Stimulated activated naive CD8-positive, alpha-beta T cell treated with anti-CD3 and anti-CD28 coated beads, Interleukin-15, Interleukin-2, amounts not matched to agents 100 ng/mL and 50 ng/mL, for 24 hours (primary cell): ENCODE measurements at regions not wholly inside any gene's neighbourhood (a gene's known extent, or its start where the extent isn't known, plus 50 kb on each side); places are given as distances from the start of the nearest gene placed in this dataset.

ENCODE experiments used
- H3K27ac Mint-ChIP-seq: one replicate; pipeline ENCODE4 v1.8.0; 2021; ENCODE audit warnings: mild to moderate bottlenecking, mixed read lengths
- H3K27me3 Mint-ChIP-seq: one replicate; pipeline ENCODE4 v1.8.0; 2021; ENCODE audit warnings: mixed read lengths
- H3K36me3 Mint-ChIP-seq: one replicate; pipeline ENCODE4 v1.8.0; 2021; ENCODE audit warnings: low read depth, mixed read lengths
- H3K4me1 Mint-ChIP-seq: one replicate; pipeline ENCODE4 v1.8.0; 2021; ENCODE audit warnings: low read depth, mixed read lengths
- H3K4me3 Mint-ChIP-seq: one replicate; pipeline ENCODE4 v1.8.0; 2021; ENCODE audit warnings: mild to moderate bottlenecking, mixed read lengths
- H3K9me3 Mint-ChIP-seq: one replicate; pipeline ENCODE4 v1.8.0; 2021; ENCODE audit warnings: mixed read lengths

DNA sequence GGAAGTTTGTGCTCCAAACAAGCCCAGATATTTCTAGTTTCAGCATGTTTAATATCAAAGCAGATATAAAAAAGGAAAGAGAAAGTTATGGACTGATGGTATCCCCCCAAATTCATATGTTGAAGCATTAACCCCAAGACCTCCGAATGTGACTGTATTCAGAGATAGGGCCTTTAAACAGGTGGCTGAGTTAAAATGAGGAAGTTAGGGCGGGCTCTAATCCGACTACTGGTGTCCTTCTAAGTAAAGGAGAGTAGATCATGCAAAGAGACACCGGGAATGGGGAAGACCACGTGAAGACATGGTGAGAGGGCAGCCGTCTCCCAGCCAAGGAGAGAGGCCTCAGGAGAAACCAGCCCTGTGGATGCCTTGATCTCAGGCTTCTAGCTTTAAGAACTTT is 324.1 kb upstream of the KIF2A start:
- Mint-ChIP-seq H3K27me3 (no peaks in the 10 kb centered on the region), H3K27ac (no peak overlapping the region), H3K4me1 (no peaks in the 10 kb centered on the region), H3K36me3 (no peaks in the 10 kb centered on the region), H3K4me3 (no peak overlapping the region), H3K9me3 (peaks cover 8% of the 10 kb centered on the region)

DNA sequence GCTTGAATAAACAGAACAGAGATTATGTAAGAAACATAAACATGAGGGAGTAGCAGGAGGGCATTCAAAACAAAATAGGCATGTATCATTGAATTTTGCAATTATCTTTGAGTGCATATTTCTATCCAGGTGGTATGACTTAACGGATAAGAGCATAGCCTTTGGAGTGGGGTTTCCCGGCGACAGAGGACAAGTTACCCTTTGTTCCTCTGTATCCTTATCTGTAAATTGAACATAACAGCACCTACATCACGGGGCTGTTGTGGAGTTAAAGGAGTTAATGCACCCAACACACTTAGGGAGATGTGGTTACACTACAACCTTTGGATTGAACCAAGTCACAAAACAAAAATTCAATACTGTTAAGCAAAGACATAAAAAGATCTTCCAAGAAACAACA is 314.6 kb upstream of the KIF2A start:
- Mint-ChIP-seq H3K4me1 (no peaks in the 10 kb centered on the region), H3K4me3 (no peak overlapping the region), H3K36me3 (no peaks in the 10 kb centered on the region), H3K9me3 (no peaks in the 10 kb centered on the region), H3K27ac (no peak overlapping the region), H3K27me3 (no peaks in the 10 kb centered on the region)

DNA sequence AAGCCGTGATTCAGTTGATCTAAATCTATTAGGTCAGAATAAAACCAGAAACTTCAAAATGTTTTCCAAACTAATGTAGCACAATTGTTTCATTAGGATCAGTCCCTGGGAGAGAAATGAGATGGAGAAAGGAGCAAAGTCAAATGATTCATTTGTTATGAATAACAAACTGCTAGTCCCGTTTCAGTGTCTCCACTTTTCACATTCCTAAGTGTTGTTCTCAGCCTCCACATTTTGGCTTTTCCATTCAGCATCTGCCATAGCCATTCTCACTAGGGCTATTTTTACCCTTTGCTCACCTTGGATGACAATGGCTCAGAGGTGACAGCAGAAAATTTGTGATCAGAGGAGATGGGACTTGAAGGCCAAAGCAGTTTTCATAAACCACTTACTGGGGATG is 314.1 kb upstream of the KIF2A start:
- no peaks in the 10 kb centered on the region for H3K36me3 Mint-ChIP-seq
- H3K4me3 Mint-ChIP-seq: no peak overlapping the region
- H3K9me3 Mint-ChIP-seq: no peaks in the 10 kb centered on the region
- H3K27me3 Mint-ChIP-seq: no peaks in the 10 kb centered on the region
- no peaks in the 10 kb centered on the region for H3K4me1 Mint-ChIP-seq
- no peak overlapping the region for H3K27ac Mint-ChIP-seq

GRCh38 chr5:61993295-61993927 is 312.6 kb upstream of the KIF2A start:
- H3K27me3 Mint-ChIP-seq: no peaks in the 10 kb centered on the region
- H3K9me3 Mint-ChIP-seq: no peaks in the 10 kb centered on the region
- H3K27ac Mint-ChIP-seq: no peak overlapping the region
- no peaks in the 10 kb centered on the region for H3K4me1 Mint-ChIP-seq
- no peaks in the 10 kb centered on the region for H3K36me3 Mint-ChIP-seq
- no peak overlapping the region for H3K4me3 Mint-ChIP-seq

DNA sequence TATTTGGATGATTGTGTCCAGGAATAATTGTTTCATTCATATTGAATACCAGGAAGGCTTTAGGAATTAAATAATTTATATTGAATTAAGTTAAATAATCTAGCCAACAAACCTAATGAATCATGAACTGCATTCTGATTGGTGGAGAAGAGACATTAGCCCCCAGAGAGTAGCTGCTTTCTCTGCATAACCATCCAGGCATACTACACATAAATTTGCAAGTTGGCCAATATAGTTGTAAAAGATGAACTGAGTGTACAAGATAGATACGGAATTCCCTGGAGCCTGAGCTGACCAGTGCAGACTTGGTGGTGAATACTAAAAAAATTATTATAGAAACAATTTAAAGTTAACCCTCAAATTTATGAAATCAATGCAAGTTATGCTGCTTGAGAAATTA is 311.8 kb upstream of the KIF2A start:
- Mint-ChIP-seq H3K9me3 (no peaks in the 10 kb centered on the region), H3K4me1 (no peaks in the 10 kb centered on the region), H3K27me3 (no peaks in the 10 kb centered on the region), H3K4me3 (no peak overlapping the region), H3K27ac (no peak overlapping the region), H3K36me3 (no peaks in the 10 kb centered on the region)

DNA sequence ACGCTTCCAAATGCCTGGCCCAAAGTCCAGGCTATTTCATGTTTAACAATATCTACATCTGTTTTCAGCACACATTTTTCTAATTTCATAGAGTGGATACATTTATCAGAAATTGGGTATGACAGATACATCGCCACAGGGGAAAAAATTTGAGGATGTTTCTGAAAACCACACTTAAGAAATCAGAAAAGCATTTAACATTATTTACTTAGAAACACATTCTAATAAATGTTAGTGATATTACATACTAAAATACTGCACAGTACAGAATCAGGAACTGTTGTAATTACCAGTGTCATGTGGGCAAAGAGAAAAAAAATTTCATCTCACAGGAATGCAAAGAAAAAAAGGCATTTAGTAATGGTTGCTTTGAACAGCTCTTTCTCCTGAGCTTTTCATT is 310.5 kb upstream of the KIF2A start:
- H3K4me1 Mint-ChIP-seq: no peaks in the 10 kb centered on the region
- no peaks in the 10 kb centered on the region for H3K36me3 Mint-ChIP-seq

DNA sequence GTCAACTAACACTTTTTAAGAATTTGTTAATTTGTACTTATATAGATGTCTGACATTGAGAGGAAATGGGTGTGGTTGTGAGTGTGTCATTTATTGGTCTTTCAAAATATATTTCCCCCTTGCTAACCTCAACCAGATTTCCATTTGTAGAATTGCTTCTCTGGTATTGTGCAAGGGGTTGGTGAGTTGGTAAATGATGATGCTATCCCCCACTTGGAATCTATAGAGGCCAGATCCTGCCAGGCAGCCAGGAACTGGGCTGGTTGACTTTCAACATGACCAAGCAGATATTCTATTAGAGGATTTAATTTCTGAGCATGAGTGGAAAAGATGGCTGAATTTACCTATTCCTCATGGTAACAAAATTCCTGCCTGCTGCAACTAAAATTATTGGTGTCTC is 306.6 kb upstream of the KIF2A start:
- Mint-ChIP-seq H3K27ac (no peak overlapping the region), H3K9me3 (no peaks in the 10 kb centered on the region), H3K4me3 (no peak overlapping the region), H3K36me3 (no peaks in the 10 kb centered on the region), H3K27me3 (peaks cover 3% of the 10 kb centered on the region), H3K4me1 (no peaks in the 10 kb centered on the region)

More for the DNA sequence above, 310.5 kb upstream of the KIF2A start:
- Mint-ChIP-seq H3K4me3 (no peak overlapping the region), H3K27me3 (no peaks in the 10 kb centered on the region), H3K9me3 (no peaks in the 10 kb centered on the region), H3K27ac (no peak overlapping the region)

- Mint-ChIP-seq H3K27ac (no peak overlapping the region), H3K36me3 (no peaks in the 10 kb centered on the region), H3K4me1 (no peaks in the 10 kb centered on the region), H3K27me3 (peaks cover 3% of the 10 kb centered on the region), H3K4me3 (no peak overlapping the region), H3K9me3 (no peaks in the 10 kb centered on the region)
Observed at GRCh38 chr5:62000646-62001045, 305.4 kb upstream of the KIF2A start.

DNA sequence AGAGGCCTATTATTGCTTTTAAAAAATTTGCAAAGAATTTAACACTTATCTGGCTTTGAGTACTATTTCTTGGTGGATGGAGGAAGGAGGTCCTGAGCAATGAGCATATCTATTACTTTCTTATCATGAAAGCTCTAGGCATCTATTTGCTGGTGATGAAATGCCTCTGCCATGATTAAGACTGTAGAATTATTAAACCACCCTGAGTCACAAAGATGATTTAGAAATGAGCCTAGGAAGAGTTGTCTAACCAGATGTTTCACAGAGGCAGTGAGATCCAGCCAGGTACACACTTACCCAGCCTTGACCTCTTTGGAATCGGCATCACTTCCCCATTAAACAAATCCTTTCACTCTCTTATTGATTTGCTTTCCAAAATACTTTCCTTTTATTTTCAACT is 304.4 kb upstream of the KIF2A start:
- no peak overlapping the region for H3K4me3 Mint-ChIP-seq
- H3K4me1 Mint-ChIP-seq: no peaks in the 10 kb centered on the region
- H3K9me3 Mint-ChIP-seq: no peaks in the 10 kb centered on the region
- H3K27ac Mint-ChIP-seq: no peak overlapping the region
- peaks cover 3% of the 10 kb centered on the region for H3K27me3 Mint-ChIP-seq
- no peaks in the 10 kb centered on the region for H3K36me3 Mint-ChIP-seq

DNA sequence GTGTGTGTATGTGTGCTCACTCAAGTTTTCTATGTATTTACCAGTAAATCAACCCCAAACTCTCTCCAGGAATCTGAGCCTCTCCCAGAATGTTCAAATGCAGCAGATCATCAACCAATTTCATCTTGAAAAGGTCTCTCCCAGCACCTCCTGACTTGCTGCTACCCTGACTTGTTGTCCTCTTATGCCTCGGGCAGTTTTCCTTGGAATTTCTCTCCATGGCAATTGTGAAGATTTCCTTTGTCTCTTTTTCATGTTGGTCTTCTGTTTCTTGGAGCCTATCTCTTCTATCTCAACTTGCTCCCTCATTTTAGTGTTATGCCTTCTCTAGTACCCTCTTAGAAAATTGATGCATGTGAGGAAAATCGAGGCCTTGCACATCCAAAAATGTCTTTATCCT is 303.6 kb upstream of the KIF2A start:
- Mint-ChIP-seq H3K27me3 (peaks cover 3% of the 10 kb centered on the region), H3K4me1 (no peaks in the 10 kb centered on the region), H3K27ac (no peak overlapping the region), H3K4me3 (no peak overlapping the region), H3K9me3 (no peaks in the 10 kb centered on the region), H3K36me3 (no peaks in the 10 kb centered on the region)

DNA sequence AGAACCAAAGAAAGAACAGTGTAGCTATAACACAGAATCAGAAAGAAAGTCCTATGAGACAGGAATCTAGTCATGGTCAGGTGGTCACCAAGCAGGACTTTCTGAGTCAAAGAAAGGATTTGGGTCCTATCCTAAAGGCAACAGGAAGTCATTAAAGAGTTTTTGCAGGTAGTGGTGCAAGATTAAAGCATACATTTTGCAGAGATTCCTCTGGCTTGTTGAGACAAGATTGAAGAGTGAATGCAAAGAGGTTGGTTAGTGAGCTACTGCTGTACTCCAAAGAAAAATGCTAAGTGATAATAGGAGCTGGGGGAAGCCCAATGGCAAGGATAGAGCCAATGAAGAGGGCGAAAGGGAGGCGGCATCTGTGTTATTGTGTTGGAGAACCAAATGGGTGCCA is 300.5 kb upstream of the KIF2A start:
- Mint-ChIP-seq H3K4me3 (no peak overlapping the region), H3K36me3 (no peaks in the 10 kb centered on the region), H3K9me3 (peaks cover 5% of the 10 kb centered on the region), H3K4me1 (no peaks in the 10 kb centered on the region), H3K27ac (no peak overlapping the region), H3K27me3 (peaks cover 7% of the 10 kb centered on the region)

DNA sequence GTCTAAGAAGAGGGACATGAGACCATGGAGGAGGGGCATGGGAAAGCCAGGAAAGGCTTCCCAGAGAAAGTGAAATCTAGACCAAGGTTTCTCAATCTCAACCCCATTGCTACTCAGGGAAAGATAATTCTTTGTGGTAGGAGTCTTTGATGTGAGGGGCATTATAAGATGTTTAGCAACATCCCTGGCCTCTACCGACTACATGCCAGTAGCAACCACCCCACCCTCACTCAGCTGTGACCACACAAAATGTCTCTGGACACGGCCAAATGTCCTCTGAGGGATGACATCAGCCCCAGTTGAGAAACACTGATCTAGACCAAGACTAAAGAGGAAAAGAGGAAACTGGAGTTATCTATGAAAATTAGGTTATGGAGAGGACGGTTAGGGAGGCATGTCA is 298.5 kb upstream of the KIF2A start:
- peaks cover 7% of the 10 kb centered on the region for H3K27me3 Mint-ChIP-seq
- no peak overlapping the region for H3K4me3 Mint-ChIP-seq
- H3K4me1 Mint-ChIP-seq: no peaks in the 10 kb centered on the region
- H3K36me3 Mint-ChIP-seq: no peaks in the 10 kb centered on the region
- peaks cover 5% of the 10 kb centered on the region for H3K9me3 Mint-ChIP-seq
- H3K27ac Mint-ChIP-seq: no peak overlapping the region

DNA sequence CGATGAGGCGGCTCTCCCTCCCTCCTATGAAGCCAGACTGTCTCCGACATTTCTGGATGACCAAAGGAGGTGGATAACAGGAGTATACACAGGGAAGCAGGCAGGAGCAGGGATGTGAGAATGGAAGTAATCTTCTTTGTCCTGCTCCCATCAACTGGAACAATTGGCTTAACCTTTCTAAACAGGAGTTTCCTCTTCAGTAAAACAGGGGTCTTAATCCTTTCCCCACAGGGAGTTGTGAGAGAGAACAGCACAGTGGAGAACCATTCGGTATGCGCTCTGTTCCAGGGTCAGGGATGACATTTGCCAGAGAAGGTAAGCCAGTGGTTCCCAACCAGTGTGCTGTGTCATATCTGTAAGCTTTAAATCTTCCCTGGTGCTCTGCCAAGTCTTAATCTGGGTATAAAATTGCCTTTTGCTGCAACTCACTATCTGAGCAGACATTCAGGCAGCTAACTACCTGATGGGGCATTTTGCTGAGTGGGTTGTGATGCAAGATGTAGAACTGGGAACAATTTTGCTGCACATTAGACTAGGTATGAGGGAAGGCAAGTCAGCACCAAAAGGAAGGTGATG is 294.8 kb upstream of the KIF2A start:
- peaks cover 5% of the 10 kb centered on the region for H3K9me3 Mint-ChIP-seq
- H3K4me1 Mint-ChIP-seq: no peaks in the 10 kb centered on the region
- no peak overlapping the region for H3K4me3 Mint-ChIP-seq
- H3K27ac Mint-ChIP-seq: no peak overlapping the region
- peaks cover 4% of the 10 kb centered on the region for H3K27me3 Mint-ChIP-seq
- H3K36me3 Mint-ChIP-seq: no peaks in the 10 kb centered on the region

DNA sequence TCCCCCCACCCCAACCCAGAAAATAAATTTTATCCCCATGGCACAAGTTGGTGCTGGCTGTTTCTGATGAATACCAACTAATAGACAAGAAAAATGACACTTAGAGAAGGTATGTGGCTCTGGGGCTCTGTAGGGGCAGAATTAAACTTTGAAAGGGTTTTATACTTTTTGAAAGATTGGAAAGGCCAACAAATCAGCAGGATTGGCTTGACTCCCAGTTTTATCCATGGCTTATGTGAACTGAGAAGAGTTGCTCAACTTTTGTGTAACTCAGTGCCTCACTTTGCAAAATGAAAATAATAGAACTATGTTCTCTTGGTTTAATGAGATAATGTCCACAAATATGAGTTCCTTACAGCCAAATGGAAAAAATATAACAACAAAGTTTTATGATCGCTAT is 288.9 kb upstream of the KIF2A start:
- Mint-ChIP-seq H3K36me3 (no peaks in the 10 kb centered on the region), H3K9me3 (no peaks in the 10 kb centered on the region)

GRCh38 chr5:62029303-62029702 is 276.7 kb upstream of the KIF2A start:
- Mint-ChIP-seq H3K9me3 (peaks cover 7% of the 10 kb centered on the region), H3K4me1 (no peaks in the 10 kb centered on the region), H3K36me3 (no peaks in the 10 kb centered on the region), H3K27me3 (no peaks in the 10 kb centered on the region), H3K4me3 (no peak overlapping the region), H3K27ac (no peak overlapping the region)

More for the DNA sequence above, 288.9 kb upstream of the KIF2A start:
- H3K4me3 Mint-ChIP-seq: no peak overlapping the region
- H3K4me1 Mint-ChIP-seq: no peaks in the 10 kb centered on the region
- H3K27ac Mint-ChIP-seq: no peak overlapping the region
- no peaks in the 10 kb centered on the region for H3K27me3 Mint-ChIP-seq

DNA sequence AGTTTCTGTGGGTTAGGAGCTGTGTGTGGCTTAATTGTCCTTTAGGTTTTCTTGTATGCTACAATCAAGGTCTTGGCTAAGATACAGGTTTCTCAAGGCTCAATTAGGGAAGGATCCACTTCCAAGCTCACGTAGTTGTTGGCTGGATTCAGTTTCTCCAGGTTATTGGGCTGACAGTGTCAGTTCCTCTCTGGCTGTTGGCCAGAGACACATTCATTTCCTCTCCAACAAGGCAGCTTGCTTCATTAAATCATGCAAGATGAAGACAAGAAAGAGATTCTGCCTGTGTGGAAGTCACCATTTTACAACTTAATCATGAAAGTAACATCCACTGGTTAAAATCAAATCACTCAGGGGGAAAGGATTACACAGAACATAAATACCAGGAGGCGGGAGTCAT is 275.7 kb upstream of the KIF2A start:
- no peaks in the 10 kb centered on the region for H3K4me1 Mint-ChIP-seq
- no peak overlapping the region for H3K4me3 Mint-ChIP-seq
- no peak overlapping the region for H3K27ac Mint-ChIP-seq
- no peaks in the 10 kb centered on the region for H3K36me3 Mint-ChIP-seq
- H3K9me3 Mint-ChIP-seq: peaks cover 13% of the 10 kb centered on the region
- H3K27me3 Mint-ChIP-seq: no peaks in the 10 kb centered on the region
